ENCODE measurements at regions not wholly inside any gene's neighbourhood (a gene's known extent, or its start where the extent isn't known, plus 50 kb on each side); places are given as distances from the start of the nearest gene placed in this dataset.
"Not testable (repeated sequence)": the region's sequence is repeated elsewhere in the genome, so short reads cannot be mapped to it uniquely, and the experiment has no call there.

DNA sequence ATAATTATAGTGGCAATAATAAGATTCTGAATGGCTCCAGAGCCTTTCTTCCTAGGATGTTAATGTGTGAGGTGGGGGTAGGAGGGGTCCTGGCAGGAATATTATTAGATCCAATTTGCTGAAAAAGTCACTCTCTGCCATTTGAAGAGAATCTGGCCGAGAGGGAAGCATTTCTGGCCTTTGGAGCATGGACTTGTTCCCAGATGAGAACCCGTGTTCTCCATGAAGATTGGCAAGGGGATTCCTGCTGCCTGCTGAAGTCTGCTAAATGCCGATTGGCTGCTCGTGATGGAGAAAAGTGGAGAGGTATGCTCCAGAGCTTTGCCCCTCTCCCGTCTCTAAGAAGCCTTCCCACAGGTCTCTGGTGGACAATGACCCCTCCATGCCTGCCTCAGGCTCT lies 135.6 kb downstream of the TRIM43 start:
- not testable (repeated sequence) for DNase-seq (ENCODE audit: low spot score)

DNA sequence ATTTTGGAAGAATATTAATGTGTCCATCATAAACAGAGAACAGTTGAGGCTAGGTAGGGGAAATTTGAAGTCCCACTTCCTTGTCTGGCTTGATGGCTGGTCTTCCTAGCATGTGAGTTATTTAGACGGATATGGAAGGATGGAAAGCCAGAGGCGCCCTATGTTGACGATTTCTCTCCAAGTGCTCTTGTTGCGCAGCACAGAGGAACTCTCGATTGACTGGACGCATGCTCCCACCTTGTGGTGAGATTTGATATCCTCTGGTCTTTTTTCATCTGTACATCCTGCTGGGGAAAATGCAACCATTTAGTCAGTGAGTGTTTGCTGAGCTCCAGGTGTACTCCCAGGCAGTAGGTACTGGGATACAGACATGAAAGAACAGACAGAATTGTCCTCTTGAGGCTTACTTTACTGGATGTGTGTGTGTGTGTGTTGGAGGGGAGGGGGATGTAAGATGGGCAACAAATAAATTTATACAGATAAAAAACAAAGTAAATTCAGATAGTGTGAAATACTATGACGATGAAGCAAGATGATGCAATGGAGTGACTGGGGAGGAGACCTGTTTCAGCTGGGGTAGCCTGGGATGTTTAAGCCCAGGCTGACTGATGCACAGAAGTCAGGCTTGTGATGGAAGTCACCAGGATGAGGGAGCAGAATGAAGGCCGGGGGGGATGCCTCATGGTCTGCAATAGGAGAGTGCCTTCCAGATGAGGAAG lies 137.2 kb downstream of the TRIM43 start:
- peak; percentile 86 for DNase-seq (ENCODE audit: low spot score)

GRCh38 chr2:95729597-95729955 lies 137.8 kb downstream of the TRIM43 start:
- DNase-seq (ENCODE audit: low spot score): no peak

DNA sequence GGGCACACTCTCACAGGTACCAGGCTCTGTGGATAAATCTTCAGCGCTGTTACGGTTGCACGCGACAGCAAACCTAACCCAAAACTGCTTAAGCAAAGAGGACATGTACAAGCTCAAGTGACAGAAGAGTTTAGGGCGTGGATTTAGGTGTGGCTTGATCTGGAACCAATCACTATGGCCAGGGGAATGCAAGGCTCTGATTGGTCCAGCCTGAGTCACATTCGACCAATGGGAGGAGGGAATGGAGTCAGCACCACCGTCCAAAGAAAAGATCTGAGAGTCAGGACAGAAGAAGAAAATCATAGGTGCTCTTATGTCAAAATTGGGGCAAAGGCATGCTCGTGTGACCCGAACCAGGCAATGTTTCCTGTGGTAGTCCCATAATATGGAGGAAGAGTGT lies 139.0 kb downstream of the TRIM43 start:
- no peak for DNase-seq (ENCODE audit: low spot score)

GRCh38 chr2:95734976-95735890 lies 143.4 kb downstream of the TRIM43 start:
- DNase-seq (ENCODE audit: low spot score): no peak

DNA sequence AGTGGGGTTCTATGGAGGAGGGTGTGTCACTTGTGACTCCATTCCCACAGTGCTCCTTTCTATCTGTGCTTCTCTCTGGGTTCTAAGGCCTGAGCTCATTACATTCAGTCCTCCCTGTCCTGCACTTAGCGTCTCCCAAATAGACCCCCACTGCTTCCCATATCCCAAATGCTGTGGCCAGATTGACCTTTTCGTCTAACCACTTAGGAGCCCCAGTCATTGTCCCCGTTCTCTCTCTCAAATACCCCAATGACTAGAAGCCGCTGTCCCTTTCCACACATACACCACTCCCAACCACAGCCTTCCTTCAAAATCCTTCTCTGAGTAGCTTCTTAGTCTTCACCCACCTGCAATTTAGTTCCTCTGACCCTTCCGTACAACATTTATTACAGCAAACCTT lies 146.5 kb downstream of the TRIM43 start:
- DNase-seq (ENCODE audit: low spot score): no peak

- not testable (repeated sequence) for DNase-seq (ENCODE audit: low spot score)
These were observed 160.3 kb downstream of the TRIM43 start for GRCh38 chr2:95752126-95752525.

GRCh38 chr2:95753812-95754211 lies 162.0 kb downstream of the TRIM43 start:
- not testable (repeated sequence) for DNase-seq (ENCODE audit: low spot score)

DNA sequence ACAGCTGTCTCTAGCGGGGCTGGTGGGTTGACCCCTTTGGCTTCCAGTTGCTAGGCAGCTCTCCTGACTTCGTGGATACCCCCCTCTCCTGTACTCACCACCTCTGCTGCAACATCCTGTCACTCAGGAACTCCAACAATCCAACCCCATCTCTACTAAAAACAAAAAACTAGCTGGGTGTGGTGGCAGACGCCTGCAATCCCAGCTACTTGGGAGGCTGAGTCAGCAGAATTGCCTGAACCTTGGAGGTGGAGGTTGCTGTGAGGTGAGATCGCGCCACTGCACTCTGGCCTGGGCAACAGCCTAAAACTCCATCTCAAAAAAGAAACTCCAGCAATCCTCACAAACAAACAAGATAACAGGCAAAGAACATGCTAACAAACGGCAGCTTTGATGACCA lies 162.4 kb downstream of the TRIM43 start:
- not testable (repeated sequence) for DNase-seq (ENCODE audit: low spot score)

DNA sequence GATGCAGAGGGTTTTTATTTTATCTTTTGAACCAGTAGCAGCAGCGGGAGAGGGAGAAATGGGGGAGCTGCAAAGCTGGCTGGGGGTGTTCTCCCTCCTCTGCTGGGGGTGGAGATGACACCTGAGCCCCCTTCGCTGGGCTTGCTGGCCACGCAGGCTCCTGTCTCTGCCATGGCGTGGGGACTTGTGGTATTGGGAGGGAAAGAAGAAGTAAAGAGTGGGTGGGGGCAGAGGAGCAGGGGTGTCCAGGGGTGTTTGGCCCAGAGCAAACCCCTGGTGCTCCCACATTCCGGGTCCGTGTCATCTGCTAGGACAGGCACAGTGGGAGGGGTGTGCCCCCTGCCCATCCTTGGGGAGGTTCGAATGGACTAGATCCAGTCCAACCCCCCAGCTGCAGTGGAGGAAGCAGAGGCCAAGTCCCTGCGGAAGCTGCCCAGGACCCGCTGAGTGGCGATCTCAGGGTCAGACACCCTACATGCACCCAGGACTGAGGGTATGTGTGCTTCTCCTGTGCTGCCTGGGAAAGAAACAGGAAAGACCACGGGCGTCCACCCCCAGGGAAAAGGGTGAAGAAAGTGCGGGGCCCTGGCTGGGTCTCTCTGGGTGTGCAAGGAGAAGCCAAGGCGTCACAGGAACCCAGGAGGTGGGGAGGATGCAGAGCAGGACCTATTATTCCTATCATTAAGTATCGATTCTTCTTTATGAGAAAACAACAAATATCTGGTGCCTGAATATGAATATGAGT lies 163.2 kb downstream of the TRIM43 start:
- not testable (repeated sequence) for DNase-seq (ENCODE audit: low spot score)

DNA sequence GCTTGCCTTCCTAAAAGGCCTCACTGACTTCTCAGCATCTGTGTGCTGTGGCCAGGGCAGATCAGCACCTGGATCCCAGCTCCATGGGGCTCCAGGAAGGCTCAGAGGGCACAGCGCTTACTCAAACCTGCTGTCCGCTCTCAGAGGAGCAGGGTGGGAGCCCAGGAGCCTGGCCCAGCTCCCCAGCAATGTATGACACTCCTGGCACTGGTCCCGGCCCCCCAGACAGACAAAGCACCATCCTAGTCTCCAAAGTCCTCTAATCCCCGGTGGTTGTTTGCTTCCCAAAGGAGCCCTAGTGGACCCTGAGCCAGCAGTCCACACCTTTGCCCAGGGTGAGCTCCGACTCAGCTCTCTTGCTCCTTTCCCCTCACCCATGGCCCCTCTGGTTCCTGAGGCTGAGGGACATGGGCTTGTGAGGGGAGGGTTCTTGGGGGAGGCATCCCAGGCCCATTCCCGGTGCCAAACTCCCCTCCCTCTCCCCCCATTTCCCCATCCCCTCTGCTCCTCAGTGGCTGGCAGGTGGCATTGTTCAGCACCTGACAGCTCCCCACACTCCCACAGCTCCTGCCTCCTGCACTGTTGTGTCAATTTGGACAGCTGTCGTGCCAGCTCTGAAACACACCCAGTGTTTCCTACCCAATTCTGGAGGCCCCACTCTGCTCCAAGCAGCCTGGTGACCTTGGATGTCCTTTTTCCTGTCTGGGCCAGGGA lies 164.3 kb downstream of the TRIM43 start:
- not testable (repeated sequence) for DNase-seq (ENCODE audit: low spot score)

DNA sequence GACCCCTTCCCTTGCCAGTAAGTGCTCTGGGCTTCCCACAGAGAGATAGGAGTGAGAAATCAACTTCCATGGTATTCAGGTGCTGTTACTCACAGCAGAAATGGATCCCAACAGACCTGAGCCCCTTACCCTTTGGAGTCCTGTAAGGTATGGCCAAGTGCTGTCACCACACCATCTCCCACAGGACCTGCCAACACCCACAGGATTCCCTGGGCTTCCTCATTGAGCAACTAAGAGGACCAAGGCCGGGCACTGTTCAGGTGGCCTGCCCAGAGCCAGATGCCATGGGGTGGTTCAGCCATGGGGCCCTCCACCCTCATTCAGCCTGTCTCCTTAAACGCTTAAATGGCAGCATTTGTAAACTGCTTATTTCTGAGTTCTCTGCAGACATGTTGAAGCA lies 166.2 kb downstream of the TRIM43 start:
- DNase-seq (ENCODE audit: low spot score): no peak

DNA sequence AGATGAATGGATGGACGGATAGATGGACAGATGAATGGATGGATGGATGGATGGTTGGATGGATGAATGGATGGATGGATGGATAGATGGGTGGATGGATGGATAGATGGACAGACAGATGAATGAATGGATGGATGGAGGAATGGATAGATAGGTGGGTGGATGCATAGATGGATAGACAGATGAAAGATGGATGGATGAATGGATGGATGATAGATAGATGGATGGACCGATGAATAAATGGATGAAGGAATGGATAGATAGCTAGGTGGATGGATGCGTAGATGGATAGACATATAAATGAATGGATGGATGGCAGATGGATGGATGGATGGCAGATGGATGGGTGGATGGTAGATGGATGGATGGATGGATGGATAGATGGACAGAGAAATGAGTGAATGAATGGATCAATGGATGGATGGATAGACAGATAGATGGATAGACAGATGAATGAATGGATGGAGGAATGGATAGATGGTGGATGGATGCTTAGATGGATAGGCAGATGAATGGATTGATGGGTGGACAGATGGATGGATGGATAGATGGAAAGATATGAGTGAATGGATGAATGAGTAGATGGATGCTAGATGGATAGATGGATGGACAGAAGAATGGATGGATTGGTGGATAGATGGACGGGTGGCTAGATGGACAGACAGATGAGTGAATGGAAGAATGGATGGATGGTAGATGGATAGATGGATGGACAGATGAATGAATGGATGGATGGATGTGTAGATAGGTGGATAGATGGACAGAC lies 167.9 kb downstream of the TRIM43 start:
- DNase-seq (ENCODE audit: low spot score): no peak

GRCh38 chr2:95760806-95761525 lies 169.2 kb downstream of the TRIM43 start:
- DNase-seq (ENCODE audit: low spot score): no peak

DNA sequence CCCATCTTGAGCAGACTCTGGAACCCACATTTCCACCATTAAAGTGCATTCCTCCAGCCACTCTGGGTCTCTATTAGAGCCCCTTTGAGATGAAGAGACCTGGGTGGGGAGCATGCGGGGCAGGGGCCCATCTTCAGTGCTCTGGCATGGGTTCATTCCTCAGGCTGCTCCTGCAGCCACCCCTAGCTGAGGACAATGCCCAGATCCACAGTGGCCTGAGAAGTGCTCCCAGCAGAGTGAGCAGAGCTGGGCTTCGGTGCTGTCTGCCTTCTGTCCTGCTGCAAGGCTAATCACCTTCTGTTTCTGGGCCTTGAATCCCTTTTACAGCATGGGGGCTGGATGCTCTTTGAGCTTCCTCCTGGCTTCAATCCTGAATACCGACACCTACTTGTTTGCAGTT lies 169.8 kb downstream of the TRIM43 start:
- no peak for DNase-seq (ENCODE audit: low spot score)

DNA sequence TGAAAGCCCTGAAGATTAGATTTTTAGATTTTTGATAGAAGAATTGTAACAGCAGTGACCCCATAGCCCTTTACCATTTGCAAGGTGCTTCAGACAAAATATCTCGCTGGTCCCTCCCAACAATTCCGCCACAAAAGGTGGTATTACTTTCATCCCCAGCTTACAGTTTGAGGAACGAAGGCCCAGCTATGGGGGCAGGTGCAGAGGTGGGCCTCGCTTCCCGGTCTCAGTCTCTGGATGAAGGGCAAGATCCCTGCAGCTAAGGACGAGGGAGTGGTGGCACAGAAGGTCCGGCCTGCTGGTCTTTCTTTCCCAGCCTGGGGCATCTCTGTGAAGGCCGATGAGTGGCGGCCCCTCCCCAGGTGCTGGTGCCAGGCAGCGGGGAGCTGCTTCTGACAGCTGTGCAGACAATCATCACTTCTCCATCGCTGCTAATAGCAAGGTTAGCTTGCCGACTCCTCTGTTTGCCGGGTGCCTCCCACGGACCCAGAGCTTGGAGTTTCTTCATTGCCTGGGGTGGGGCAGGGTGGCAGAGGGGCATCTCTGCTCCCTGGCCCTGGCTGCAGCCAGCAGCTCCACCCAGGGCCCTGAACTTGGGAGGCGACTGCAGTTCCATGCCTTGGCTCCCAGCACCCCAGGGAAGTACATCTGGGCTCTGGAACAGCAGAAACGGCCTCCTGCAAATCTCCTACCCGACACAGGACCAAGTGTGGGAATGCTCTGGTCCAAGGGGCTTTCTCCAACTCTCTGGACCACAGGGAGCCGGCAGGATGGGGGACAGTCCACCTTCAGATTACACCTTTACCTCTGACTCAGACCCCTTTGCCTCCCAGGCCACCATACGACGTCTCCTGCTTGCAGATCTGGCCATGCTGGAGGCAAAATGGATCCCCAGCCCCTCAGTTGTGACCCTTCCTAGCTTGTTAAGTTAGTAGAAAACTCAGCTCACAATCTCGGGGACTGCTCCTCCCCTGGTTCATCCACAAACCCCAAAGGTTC lies 170.5 kb downstream of the TRIM43 start:
- not testable (repeated sequence) for DNase-seq (ENCODE audit: low spot score)

GRCh38 chr2:95763074-95763473 lies 171.3 kb downstream of the TRIM43 start:
- not testable (repeated sequence) for DNase-seq (ENCODE audit: low spot score)

GRCh38 chr2:95764966-95765365 lies 173.2 kb downstream of the TRIM43 start:
- not testable (repeated sequence) for DNase-seq (ENCODE audit: low spot score)
